HCT116 (cell line): ENCODE measurements at regions not wholly inside any gene's neighbourhood (a gene's known extent, or its start where the extent isn't known, plus 50 kb on each side); places are given as distances from the start of the nearest gene placed in this dataset.

Source experiments
- ATAC-seq: fragments of 200-7000 bp; cut with Tn5 transposase; 2 replicates; pipeline ENCODE4 v1.9.1; 2020; ENCODE audit warnings: mild to moderate bottlenecking, moderate library complexity
- BruUV-seq: library from RNA; stranded (reverse); fragments of 400-500 nt; replicated peaks from 2 replicates; lab custom pipeline; 2021; lab: Mats Ljungman, UMichigan
- CTCF ChIA-PET: fragments of 300-600 bp; sonication (Branson Sonifier 250); formaldehyde crosslinking; loops from one replicate; lab custom pipeline; 2021; ENCODE audit warnings: antibody characterized with exemption; lab: Charles Lee
- POLR2A ChIA-PET: fragments of 300-600, 350-600 bp; sonication (Branson Sonifier 250); formaldehyde crosslinking; loops from one replicate; lab custom pipeline; 2021; ENCODE audit warnings: antibody characterized with exemption; lab: Charles Lee
- RAD21 ChIA-PET, 2 experiments: fragments of 300-600 bp; sonication (Branson Sonifier 250); formaldehyde crosslinking; loops; one replicate each; lab custom pipeline; 2023; ENCODE audit warnings: low total read pairs in 2 of 2; ENCODE audit not compliant: uncharacterized antibody in 2 of 2, unreplicated experiment in 2 of 2, low non-redundant PET in 1 of 2; lab: Charles Lee
- DNase-seq: peaks from one replicate; pipeline ENCODE4 v3.0.0-alpha.2; 2010; ENCODE audit warnings: low read depth, low spot score
- H2AFZ ChIP-seq: fragments of 200-600 bp; shearing (Covaris generic), sonication (generic); 2 replicates; pipeline ENCODE4 v1.6.1; 2017; ENCODE audit warnings: low read depth, mixed run types, mixed read lengths, antibody characterized with exemption, low read length; ENCODE audit not compliant: poor library complexity, severe bottlenecking
- H3K27ac ChIP-seq: 2 replicates; pipeline ENCODE4 v1.5.1; 2012; ENCODE audit warnings: low read depth, low read length
- H3K27me3 ChIP-seq: fragments of 200-600 bp; sonication (generic); 2 replicates; pipeline ENCODE4 v1.6.1; 2016; ENCODE audit warnings: mixed run types, low read length, mixed read lengths; ENCODE audit not compliant: insufficient read depth
- H3K36me3 ChIP-seq, 2 experiments: fragments of 200-500 bp in 1 of 2; fragments of 200-600 bp in 1 of 2; sonication (Bioruptor generic) in 1 of 2; sonication (generic) in 1 of 2; 2 replicates each; pipeline versions ENCODE4 v1.5.1 to v1.6.1; 2014 to 2016; ENCODE audit warnings: low read length in 2 of 2, inconsistent platforms in 1 of 2, mixed read lengths in 1 of 2, mixed run types in 1 of 2; ENCODE audit not compliant: insufficient read depth in 2 of 2, control insufficient read depth in 1 of 2
- H3K4me1 ChIP-seq, 2 experiments: fragments of 200-600 bp in 1 of 2; sonication (generic) in 1 of 2; 2 replicates each; pipeline versions ENCODE4 v1.5.1 to v1.6.1; 2012 to 2017; ENCODE audit warnings: low read length in 2 of 2, inconsistent platforms in 1 of 2, mild to moderate bottlenecking in 1 of 2, mixed read lengths in 1 of 2, mixed run types in 1 of 2, moderate library complexity in 1 of 2; ENCODE audit not compliant: insufficient read depth in 2 of 2, control insufficient read depth in 1 of 2
- H3K4me2 ChIP-seq: fragments of 200-600 bp; sonication (generic); 2 replicates; pipeline ENCODE4 v1.6.1; 2017; ENCODE audit warnings: mixed run types, low read length, mixed read lengths
- H3K4me3 ChIP-seq, 2 experiments: fragments of 200-600 bp in 1 of 2; sonication (generic) in 1 of 2; replicated peaks in 1 of 2; 2 replicates each; pipeline ENCODE4 v1.5.1; 2011 to 2016; ENCODE audit warnings: low read length in 2 of 2, control low read depth in 1 of 2, low read depth in 1 of 2, mild to moderate bottlenecking in 1 of 2, mixed read lengths in 1 of 2, mixed run types in 1 of 2
- H3K79me2 ChIP-seq: fragments of 200-600 bp; sonication (generic); 2 replicates; pipeline ENCODE4 v1.6.1; 2017; ENCODE audit warnings: mild to moderate bottlenecking, mixed run types, low read length, moderate library complexity, mixed read lengths; ENCODE audit not compliant: insufficient read depth
- H3K9ac ChIP-seq: fragments of 200-600 bp; sonication (generic); 2 replicates; pipeline ENCODE4 v1.6.1; 2016; ENCODE audit warnings: low read length, mixed read lengths
- H3K9me2 ChIP-seq: fragments of 200-600 bp; sonication (generic), shearing (Covaris generic); 2 replicates; pipeline ENCODE4 v1.6.1; 2017; ENCODE audit warnings: mixed run types, mild to moderate bottlenecking, moderate library complexity; ENCODE audit not compliant: insufficient read depth
- H3K9me3 ChIP-seq, 2 experiments: fragments of 200-500 bp in 1 of 2; fragments of 200-600 bp in 1 of 2; sonication (Bioruptor generic) in 1 of 2; sonication (generic) in 1 of 2; 2 replicates each; pipeline ENCODE4 v1.6.1; 2014 to 2017; ENCODE audit warnings: low read length in 2 of 2, mixed read lengths in 2 of 2, inconsistent platforms in 1 of 2, low read depth in 1 of 2, mild to moderate bottlenecking in 1 of 2, mixed run types in 1 of 2, moderate library complexity in 1 of 2; ENCODE audit not compliant: control insufficient read depth in 1 of 2, insufficient read depth in 1 of 2
- H4K20me1 ChIP-seq: fragments of 200-600 bp; sonication (generic), shearing (Covaris generic); 2 replicates; pipeline ENCODE4 v1.6.1; 2017; ENCODE audit warnings: mixed run types, mild to moderate bottlenecking, moderate library complexity; ENCODE audit not compliant: insufficient read depth
- ATF3 ChIP-seq: IDR thresholded peaks from 2 replicates; pipeline ENCODE4 v1.6.1; 2012
- CBX3 ChIP-seq: IDR thresholded peaks from 2 replicates; pipeline ENCODE4 v1.6.1; 2012; ENCODE audit warnings: low read depth
- CEBPB ChIP-seq: IDR thresholded peaks from 2 replicates; pipeline ENCODE4 v1.6.1; 2012; ENCODE audit warnings: low read depth
- ELF1 ChIP-seq: IDR thresholded peaks from 2 replicates; pipeline ENCODE4 v1.6.1; 2012; ENCODE audit warnings: low read depth, borderline replicate concordance
- EZH2 ChIP-seq: fragments of 200-600 bp; sonication (generic); IDR thresholded peaks from 2 replicates; pipeline ENCODE4 v1.6.1; 2017; ENCODE audit warnings: antibody characterized with exemption, mixed run types
- EZH2phosphoT487 ChIP-seq: fragments of 200-600 bp; IDR thresholded peaks from 2 replicates; pipeline ENCODE4 v1.6.1; 2018; ENCODE audit warnings: antibody characterized with exemption, borderline replicate concordance
- FOSL1 ChIP-seq: IDR thresholded peaks from 2 replicates; pipeline ENCODE4 v1.6.1; 2012; ENCODE audit warnings: low read depth
- JUND ChIP-seq: IDR thresholded peaks from 2 replicates; pipeline ENCODE4 v1.6.1; 2012
- POLR2AphosphoS5 ChIP-seq: IDR thresholded peaks from 2 replicates; pipeline ENCODE4 v1.6.1; 2011; ENCODE audit warnings: mild to moderate bottlenecking, low read depth, low read length, moderate library complexity
- RAD21 ChIP-seq: IDR thresholded peaks from 2 replicates; pipeline ENCODE4 v1.6.1; 2012; ENCODE audit warnings: low read depth, mild to moderate bottlenecking
- REST ChIP-seq: IDR thresholded peaks from 2 replicates; pipeline ENCODE4 v1.6.1; 2012; ENCODE audit warnings: low read depth
- SRF ChIP-seq: IDR thresholded peaks from 2 replicates; pipeline ENCODE4 v1.6.1; 2012; ENCODE audit warnings: low read depth
- TCF7L2 ChIP-seq: IDR thresholded peaks from 2 replicates; pipeline ENCODE4 v1.7.0; 2011; ENCODE audit warnings: borderline replicate concordance, inconsistent platforms; ENCODE audit not compliant: insufficient read depth, insufficient read length; ENCODE audit errors: extremely low read depth
- ZBTB33 ChIP-seq: IDR thresholded peaks from 2 replicates; pipeline ENCODE4 v1.6.1; 2011; ENCODE audit warnings: mild to moderate bottlenecking, low read length, moderate library complexity; ENCODE audit not compliant: insufficient replicate concordance; ENCODE audit errors: extremely low read depth
- ZFX ChIP-seq: fragments of 450-650 bp; IDR thresholded peaks from 2 replicates; pipeline ENCODE4 v1.6.1; 2017
- ZNF274 ChIP-seq: fragments of 200-500 bp; sonication (Bioruptor generic); IDR thresholded peaks from 2 replicates; pipeline ENCODE4 v1.6.1; 2014; ENCODE audit warnings: mild to moderate bottlenecking, low read depth, low read length, inconsistent platforms
- intact Hi-C: fragments of 100-400 bp; cut with micrococcal nuclease; formaldehyde crosslinking; loops from 2 replicates; pipeline ENCODE4 v1.10.0; 2022

- DNase-seq = no peak
- Histone ChIP-seq H4K20me1 (no peaks in the 10 kb centered on the region), H3K9me3 (no peaks in the 10 kb centered on the region), H3K79me2 (no peaks in the 10 kb centered on the region), H3K27ac (no peak overlapping the region), H3K36me3 (no peaks in the 10 kb centered on the region), H3K9me2 (no peaks in the 10 kb centered on the region), H3K4me2 (no peak overlapping the region), H3K27me3 (peaks cover 28% of the 10 kb centered on the region), H2AFZ (no peak overlapping the region), H3K4me3 (no peak overlapping the region), H3K4me1 (no peaks in the 10 kb centered on the region), H3K9ac (no peak overlapping the region)
- RAD21 ChIA-PET = no interaction called here
- POLR2A ChIA-PET = no interaction called here
- no peak for ATAC-seq
- TF ChIP-seq RAD21 (no peak), EZH2phosphoT487 (no peak), ATF3 (no peak), ZFX (no peak), CBX3 (no peak), SRF (no peak), CEBPB (no peak), FOSL1 (no peak), ELF1 (no peak), EZH2 (no peak), ZNF274 (no peak), TCF7L2 (no peak), POLR2AphosphoS5 (no peak), JUND (no peak)
- CTCF ChIA-PET = no interaction called here
- intact Hi-C loops = no loop called here
- BruUV-seq = no TSS peak
These were observed 504.3 kb downstream of the XYLT1 start for GRCh38 chr16:16966439-16966838.

- RAD21 ChIA-PET = no interaction called here
- ATAC-seq (no peak), DNase-seq (no peak)
- no peaks in the 10 kb centered on the region for H3K79me2 ChIP-seq
- no peak overlapping the region for H2AFZ ChIP-seq
- no peaks in the 10 kb centered on the region for H3K9me3 ChIP-seq
- H3K27ac ChIP-seq = no peak overlapping the region
- H3K36me3 ChIP-seq = no peaks in the 10 kb centered on the region
- peaks cover 10% of the 10 kb centered on the region; the same call in 1 of the 2 replicates for H3K27me3 ChIP-seq
- H3K9ac ChIP-seq = no peak overlapping the region
- BruUV-seq = no TSS peak
- H3K4me2 ChIP-seq = no peak overlapping the region
- intact Hi-C loops = no loop called here
- H3K4me3 ChIP-seq = no peak overlapping the region
- H4K20me1 ChIP-seq = no peaks in the 10 kb centered on the region
- H3K9me2 ChIP-seq = no peaks in the 10 kb centered on the region
- POLR2A ChIA-PET = no interaction called here
- no peaks in the 10 kb centered on the region for H3K4me1 ChIP-seq
- CTCF ChIA-PET = no interaction called here
- TF ChIP-seq REST (no peak), ZBTB33 (no peak), ELF1 (no peak), ZFX (no peak), TCF7L2 (no peak)
These were observed 499.7 kb downstream of the XYLT1 start for GRCh38 chr16:16971042-16971441.
